HCT116 (cell line): ENCODE measurements at regions not wholly inside any gene's neighbourhood (a gene's known extent, or its start where the extent isn't known, plus 50 kb on each side); places are given as distances from the start of the nearest gene placed in this dataset.

Experiments used
- ATAC-seq: fragments of 200-7000 bp; cut with Tn5 transposase; 2 replicates; pipeline ENCODE4 v1.9.1; 2020; ENCODE audit warnings: mild to moderate bottlenecking, moderate library complexity
- BruUV-seq: library from RNA; stranded (reverse); fragments of 400-500 nt; replicated peaks from 2 replicates; lab custom pipeline; 2021; lab: Mats Ljungman, UMichigan
- CTCF ChIA-PET: fragments of 300-600 bp; sonication (Branson Sonifier 250); formaldehyde crosslinking; loops from one replicate; lab custom pipeline; 2021; ENCODE audit warnings: antibody characterized with exemption; lab: Charles Lee
- POLR2A ChIA-PET: fragments of 300-600, 350-600 bp; sonication (Branson Sonifier 250); formaldehyde crosslinking; loops from one replicate; lab custom pipeline; 2021; ENCODE audit warnings: antibody characterized with exemption; lab: Charles Lee
- RAD21 ChIA-PET, 2 experiments: fragments of 300-600 bp; sonication (Branson Sonifier 250); formaldehyde crosslinking; loops; one replicate each; lab custom pipeline; 2023; ENCODE audit warnings: low total read pairs in 2 of 2; ENCODE audit not compliant: uncharacterized antibody in 2 of 2, unreplicated experiment in 2 of 2, low non-redundant PET in 1 of 2; lab: Charles Lee
- DNase-seq: peaks from one replicate; pipeline ENCODE4 v3.0.0-alpha.2; 2010; ENCODE audit warnings: low read depth, low spot score
- H2AFZ ChIP-seq: fragments of 200-600 bp; shearing (Covaris generic), sonication (generic); 2 replicates; pipeline ENCODE4 v1.6.1; 2017; ENCODE audit warnings: low read depth, mixed run types, mixed read lengths, antibody characterized with exemption, low read length; ENCODE audit not compliant: poor library complexity, severe bottlenecking
- H3K27ac ChIP-seq: 2 replicates; pipeline ENCODE4 v1.5.1; 2012; ENCODE audit warnings: low read depth, low read length
- H3K27me3 ChIP-seq: fragments of 200-600 bp; sonication (generic); 2 replicates; pipeline ENCODE4 v1.6.1; 2016; ENCODE audit warnings: mixed run types, low read length, mixed read lengths; ENCODE audit not compliant: insufficient read depth
- H3K36me3 ChIP-seq, 2 experiments: fragments of 200-500 bp in 1 of 2; fragments of 200-600 bp in 1 of 2; sonication (Bioruptor generic) in 1 of 2; sonication (generic) in 1 of 2; 2 replicates each; pipeline versions ENCODE4 v1.5.1 to v1.6.1; 2014 to 2016; ENCODE audit warnings: low read length in 2 of 2, inconsistent platforms in 1 of 2, mixed read lengths in 1 of 2, mixed run types in 1 of 2; ENCODE audit not compliant: insufficient read depth in 2 of 2, control insufficient read depth in 1 of 2
- H3K4me1 ChIP-seq, 2 experiments: fragments of 200-600 bp in 1 of 2; sonication (generic) in 1 of 2; 2 replicates each; pipeline versions ENCODE4 v1.5.1 to v1.6.1; 2012 to 2017; ENCODE audit warnings: low read length in 2 of 2, inconsistent platforms in 1 of 2, mild to moderate bottlenecking in 1 of 2, mixed read lengths in 1 of 2, mixed run types in 1 of 2, moderate library complexity in 1 of 2; ENCODE audit not compliant: insufficient read depth in 2 of 2, control insufficient read depth in 1 of 2
- H3K4me2 ChIP-seq: fragments of 200-600 bp; sonication (generic); 2 replicates; pipeline ENCODE4 v1.6.1; 2017; ENCODE audit warnings: mixed run types, low read length, mixed read lengths
- H3K4me3 ChIP-seq, 2 experiments: fragments of 200-600 bp in 1 of 2; sonication (generic) in 1 of 2; replicated peaks in 1 of 2; 2 replicates each; pipeline ENCODE4 v1.5.1; 2011 to 2016; ENCODE audit warnings: low read length in 2 of 2, control low read depth in 1 of 2, low read depth in 1 of 2, mild to moderate bottlenecking in 1 of 2, mixed read lengths in 1 of 2, mixed run types in 1 of 2
- H3K79me2 ChIP-seq: fragments of 200-600 bp; sonication (generic); 2 replicates; pipeline ENCODE4 v1.6.1; 2017; ENCODE audit warnings: mild to moderate bottlenecking, mixed run types, low read length, moderate library complexity, mixed read lengths; ENCODE audit not compliant: insufficient read depth
- H3K9ac ChIP-seq: fragments of 200-600 bp; sonication (generic); 2 replicates; pipeline ENCODE4 v1.6.1; 2016; ENCODE audit warnings: low read length, mixed read lengths
- H3K9me2 ChIP-seq: fragments of 200-600 bp; sonication (generic), shearing (Covaris generic); 2 replicates; pipeline ENCODE4 v1.6.1; 2017; ENCODE audit warnings: mixed run types, mild to moderate bottlenecking, moderate library complexity; ENCODE audit not compliant: insufficient read depth
- H3K9me3 ChIP-seq, 2 experiments: fragments of 200-500 bp in 1 of 2; fragments of 200-600 bp in 1 of 2; sonication (Bioruptor generic) in 1 of 2; sonication (generic) in 1 of 2; 2 replicates each; pipeline ENCODE4 v1.6.1; 2014 to 2017; ENCODE audit warnings: low read length in 2 of 2, mixed read lengths in 2 of 2, inconsistent platforms in 1 of 2, low read depth in 1 of 2, mild to moderate bottlenecking in 1 of 2, mixed run types in 1 of 2, moderate library complexity in 1 of 2; ENCODE audit not compliant: control insufficient read depth in 1 of 2, insufficient read depth in 1 of 2
- H4K20me1 ChIP-seq: fragments of 200-600 bp; sonication (generic), shearing (Covaris generic); 2 replicates; pipeline ENCODE4 v1.6.1; 2017; ENCODE audit warnings: mixed run types, mild to moderate bottlenecking, moderate library complexity; ENCODE audit not compliant: insufficient read depth
- CBX3 ChIP-seq: IDR thresholded peaks from 2 replicates; pipeline ENCODE4 v1.6.1; 2012; ENCODE audit warnings: low read depth
- CEBPB ChIP-seq: IDR thresholded peaks from 2 replicates; pipeline ENCODE4 v1.6.1; 2012; ENCODE audit warnings: low read depth
- EGR1 ChIP-seq: IDR thresholded peaks from 2 replicates; pipeline ENCODE4 v1.6.1; 2012; ENCODE audit warnings: low read depth
- ELF1 ChIP-seq: IDR thresholded peaks from 2 replicates; pipeline ENCODE4 v1.6.1; 2012; ENCODE audit warnings: low read depth, borderline replicate concordance
- EZH2 ChIP-seq: fragments of 200-600 bp; sonication (generic); IDR thresholded peaks from 2 replicates; pipeline ENCODE4 v1.6.1; 2017; ENCODE audit warnings: antibody characterized with exemption, mixed run types
- EZH2phosphoT487 ChIP-seq: fragments of 200-600 bp; IDR thresholded peaks from 2 replicates; pipeline ENCODE4 v1.6.1; 2018; ENCODE audit warnings: antibody characterized with exemption, borderline replicate concordance
- JUND ChIP-seq: IDR thresholded peaks from 2 replicates; pipeline ENCODE4 v1.6.1; 2012
- SP1 ChIP-seq: IDR thresholded peaks from 2 replicates; pipeline ENCODE4 v1.6.1; 2012; ENCODE audit warnings: low read depth
- TCF7L2 ChIP-seq: IDR thresholded peaks from 2 replicates; pipeline ENCODE4 v1.7.0; 2011; ENCODE audit warnings: borderline replicate concordance, inconsistent platforms; ENCODE audit not compliant: insufficient read depth, insufficient read length; ENCODE audit errors: extremely low read depth
- ZBTB33 ChIP-seq: IDR thresholded peaks from 2 replicates; pipeline ENCODE4 v1.6.1; 2011; ENCODE audit warnings: mild to moderate bottlenecking, low read length, moderate library complexity; ENCODE audit not compliant: insufficient replicate concordance; ENCODE audit errors: extremely low read depth
- ZFX ChIP-seq: fragments of 450-650 bp; IDR thresholded peaks from 2 replicates; pipeline ENCODE4 v1.6.1; 2017
- intact Hi-C: fragments of 100-400 bp; cut with micrococcal nuclease; formaldehyde crosslinking; loops from 2 replicates; pipeline ENCODE4 v1.10.0; 2022
- TF ChIP-seq, protein P1 (sequence below): IDR thresholded peaks from 2 replicates; pipeline ENCODE4 v1.6.1; 2012
- TF ChIP-seq, protein P2 (sequence below): IDR thresholded peaks from 2 replicates; pipeline ENCODE4 v1.6.1; 2012

DNA sequence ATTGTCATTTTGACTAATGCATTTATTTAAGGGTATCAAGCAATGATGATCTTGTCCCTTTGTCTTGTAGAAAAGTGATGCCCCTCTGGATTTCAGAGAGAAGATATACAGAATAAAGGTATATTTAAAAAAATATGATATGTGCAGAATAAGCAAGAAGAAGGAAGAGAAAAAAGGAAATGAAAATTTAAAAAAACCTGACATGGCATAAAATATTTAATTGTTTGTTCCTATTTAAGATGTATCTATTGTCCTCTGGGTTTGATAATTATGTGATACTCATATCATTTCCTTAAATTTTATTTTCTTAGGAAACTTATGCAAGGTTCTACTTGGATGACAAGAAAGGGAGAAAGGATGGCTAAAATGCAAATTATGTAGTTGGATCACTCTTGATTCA, 983.7 kb upstream of the CDH6 start:
- Histone ChIP-seq H3K4me3 (no peak overlapping the region), H3K9ac (no peak overlapping the region), H3K36me3 (no peaks in the 10 kb centered on the region), H3K9me2 (no peaks in the 10 kb centered on the region), H3K79me2 (no peaks in the 10 kb centered on the region), H3K4me2 (no peak overlapping the region), H3K27me3 (no peaks in the 10 kb centered on the region), H3K27ac (no peak overlapping the region), H4K20me1 (no peaks in the 10 kb centered on the region), H3K4me1 (no peaks in the 10 kb centered on the region), H3K9me3 (peaks cover 12 to 14% of the 10 kb centered on the region in 2 experiments; a peak in 2 of 4 replicates), H2AFZ (no peak overlapping the region)
- CTCF ChIA-PET: no interaction called here
- RAD21 ChIA-PET: no interaction called here
- POLR2A ChIA-PET: no interaction called here
- intact Hi-C loops: no loop called here
- TF ChIP-seq ELF1 (no peak), EGR1 (no peak), EZH2 (no peak)
- no peak for DNase-seq
- BruUV-seq: no TSS peak
- no peak for ATAC-seq

GRCh38 chr5:30197662-30198061, 995.8 kb upstream of the CDH6 start:
- Histone ChIP-seq H4K20me1 (no peaks in the 10 kb centered on the region), H3K4me3 (no peak overlapping the region), H3K79me2 (no peaks in the 10 kb centered on the region), H3K27ac (no peak overlapping the region), H3K27me3 (no peaks in the 10 kb centered on the region), H3K4me1 (no peaks in the 10 kb centered on the region), H3K9me2 (no peaks in the 10 kb centered on the region), H3K9me3 (peaks cover 5 to 18% of the 10 kb centered on the region in 2 experiments; a peak in 2 of 4 replicates)
- CTCF ChIA-PET: no interaction called here
- TF ChIP-seq EGR1 (no peak), CBX3 (no peak), TCF7L2 (no peak), EZH2phosphoT487 (no peak), JUND (no peak), CEBPB (no peak), ZBTB33 (no peak), SP1 (no peak), ZFX (no peak)
- TF ChIP-seq, protein P1, sequence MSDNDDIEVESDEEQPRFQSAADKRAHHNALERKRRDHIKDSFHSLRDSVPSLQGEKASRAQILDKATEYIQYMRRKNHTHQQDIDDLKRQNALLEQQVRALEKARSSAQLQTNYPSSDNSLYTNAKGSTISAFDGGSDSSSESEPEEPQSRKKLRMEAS: no peak
- TF ChIP-seq, protein P2, sequence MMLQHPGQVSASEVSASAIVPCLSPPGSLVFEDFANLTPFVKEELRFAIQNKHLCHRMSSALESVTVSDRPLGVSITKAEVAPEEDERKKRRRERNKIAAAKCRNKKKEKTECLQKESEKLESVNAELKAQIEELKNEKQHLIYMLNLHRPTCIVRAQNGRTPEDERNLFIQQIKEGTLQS: no peak
- TF ChIP-seq, all 23 proteins: peak for 0
- H3K36me3 ChIP-seq: no peaks in the 10 kb centered on the region
- DNase-seq (no peak), ATAC-seq (no peak)
- ChIA-PET POLR2A (no interaction called here), RAD21 (no interaction called here)
- no peak overlapping the region for H2AFZ ChIP-seq
- intact Hi-C loops: no loop called here
- no TSS peak for BruUV-seq
- H3K4me2 ChIP-seq: no peak overlapping the region
- H3K9ac ChIP-seq: no peak overlapping the region
